ENCODE measurements at regions not wholly inside any gene's neighbourhood (a gene's known extent, or its start where the extent isn't known, plus 50 kb on each side); places are given as distances from the start of the nearest gene placed in this dataset.

DNA sequence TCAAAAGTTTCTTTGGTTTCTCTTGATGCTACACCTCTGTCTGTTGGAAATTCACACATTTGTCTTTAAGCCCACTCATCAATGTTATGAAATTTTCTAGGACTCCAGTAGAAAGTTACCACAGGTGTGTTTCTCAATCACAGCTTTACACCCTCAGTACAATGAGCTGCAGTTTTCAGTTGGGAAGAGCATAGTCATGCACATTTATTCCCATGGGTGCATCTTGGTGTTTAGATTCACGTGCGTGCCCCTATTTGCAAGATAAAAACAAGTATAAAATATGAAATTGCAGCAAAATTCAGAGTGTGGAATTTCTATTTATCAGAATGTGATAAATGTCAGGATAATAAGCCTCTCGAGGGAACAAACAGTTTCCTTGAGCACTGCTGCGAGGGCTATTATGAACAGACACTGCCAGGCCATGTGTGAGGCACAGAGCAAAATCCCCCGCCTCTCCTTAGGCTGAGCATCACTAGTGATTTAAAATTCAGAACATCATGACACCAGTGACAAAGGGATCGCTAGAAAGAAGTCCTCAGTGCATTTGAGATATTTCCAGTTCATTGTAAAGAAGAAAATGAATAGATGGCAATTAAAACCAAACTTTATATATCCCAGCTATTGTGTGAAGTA, 512.2 kb upstream of the TCF4 start:
- in situ Hi-C loops (cut with HindIII; ENCODE audit: low sequenced_read_pairs), result no loop called here

GRCh38 chr18:56097621-56098020, 509.6 kb upstream of the TCF4 start:
- in situ Hi-C loops (cut with HindIII; ENCODE audit: low sequenced_read_pairs), result loop anchor here (25.0 kb wide), 1 partner anchor 185 kb away; no protein-coding TSS in a partner anchor

DNA sequence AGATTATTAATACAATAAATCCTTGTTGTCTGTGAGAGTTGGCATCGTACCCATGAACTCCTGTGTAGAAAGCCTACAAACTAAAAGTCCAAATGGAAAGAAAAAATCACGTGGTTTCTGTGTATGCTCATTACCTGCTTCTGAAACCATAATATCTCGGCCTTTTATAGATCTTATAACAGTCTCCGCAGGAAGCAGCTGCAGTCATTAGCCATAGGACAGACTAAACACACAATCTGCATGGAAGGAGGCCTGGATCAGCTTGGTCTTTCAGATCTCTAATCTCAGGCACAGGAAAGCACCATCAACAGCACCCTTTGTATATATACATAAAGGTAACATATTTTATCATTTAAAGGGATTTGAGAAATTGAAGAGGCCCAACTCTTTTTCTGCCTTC, 508.9 kb upstream of the TCF4 start:
- in situ Hi-C loops (cut with HindIII; ENCODE audit: low sequenced_read_pairs), result loop anchor here (25.0 kb wide), 1 partner anchor 185 kb away; no protein-coding TSS in a partner anchor

DNA sequence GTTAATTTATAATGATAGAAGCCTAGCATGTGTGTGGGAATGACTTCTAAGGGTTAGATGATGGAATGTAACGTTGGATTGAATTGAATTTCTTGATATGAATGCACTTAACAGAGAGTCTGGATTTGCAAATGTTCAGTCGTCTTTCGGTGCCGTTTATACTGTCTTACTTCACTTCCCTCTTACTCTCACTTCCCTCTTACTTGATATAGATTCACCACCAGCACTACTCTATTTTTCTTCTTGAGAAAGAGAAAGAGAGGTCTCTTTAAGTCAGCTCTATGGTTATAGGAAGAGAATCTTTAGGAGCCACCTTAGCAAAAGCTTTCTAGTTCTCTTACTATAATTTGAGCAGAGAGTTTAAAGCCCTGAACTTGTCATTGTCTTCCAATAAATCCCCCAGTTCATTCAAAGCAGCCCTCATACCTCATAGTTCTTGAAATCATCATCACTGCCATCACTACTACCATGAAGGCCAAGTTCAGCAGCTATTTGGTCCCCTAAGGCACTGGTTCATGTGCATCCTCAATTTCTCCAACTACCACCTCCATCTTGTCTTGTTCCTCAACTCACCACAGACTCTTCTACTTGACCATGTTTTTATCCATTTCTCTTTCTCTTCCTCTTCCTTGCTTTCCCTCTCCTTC, 501.7 kb upstream of the TCF4 start:
- in situ Hi-C loops (cut with HindIII; ENCODE audit: low sequenced_read_pairs), result loop anchor here (25.0 kb wide), 1 partner anchor 177 kb away; no protein-coding TSS in a partner anchor

DNA sequence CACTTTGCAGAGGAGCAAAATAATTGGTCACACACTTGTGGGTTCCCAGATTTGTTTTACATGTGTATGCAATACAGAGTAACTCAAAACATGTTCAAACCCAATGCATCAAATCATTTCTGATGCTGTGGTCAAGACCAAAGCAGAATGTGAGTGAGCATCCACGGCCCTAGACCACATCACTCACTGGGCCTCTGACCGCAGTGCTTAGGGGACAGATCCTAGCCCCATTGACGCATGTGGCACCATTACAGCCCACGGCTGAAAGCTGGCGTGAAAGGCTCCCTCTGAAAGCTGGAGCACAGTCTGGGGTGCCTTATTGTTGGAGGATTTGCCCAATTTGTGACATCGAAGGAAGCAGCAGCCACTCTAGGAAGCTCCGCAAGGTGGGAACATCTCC, 498.8 kb upstream of the TCF4 start:
- in situ Hi-C loops (cut with HindIII; ENCODE audit: low sequenced_read_pairs), result loop anchor here (25.0 kb wide), 1 partner anchor 174 kb away; no protein-coding TSS in a partner anchor

DNA sequence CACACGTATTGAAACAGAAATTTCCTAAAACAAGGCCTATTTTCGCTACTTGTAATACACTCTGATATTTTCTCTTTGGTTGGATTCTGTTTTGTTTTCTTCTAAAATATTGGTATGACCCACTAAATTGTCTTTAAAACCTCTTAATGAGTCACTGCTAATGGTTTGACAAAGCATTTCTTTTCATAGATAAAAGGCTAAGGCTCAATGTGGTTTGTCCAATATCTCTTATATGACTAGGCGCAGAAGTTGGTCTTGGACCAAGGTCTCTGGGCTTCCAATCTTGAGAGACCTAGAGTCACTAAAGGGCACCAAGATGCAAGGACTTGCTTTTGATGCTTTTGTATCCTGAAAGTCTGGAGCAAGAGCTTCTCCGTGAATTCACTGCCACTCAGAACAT, 498.2 kb upstream of the TCF4 start:
- in situ Hi-C loops (cut with HindIII; ENCODE audit: low sequenced_read_pairs), result loop anchor here (25.0 kb wide), 1 partner anchor 174 kb away; no protein-coding TSS in a partner anchor

DNA sequence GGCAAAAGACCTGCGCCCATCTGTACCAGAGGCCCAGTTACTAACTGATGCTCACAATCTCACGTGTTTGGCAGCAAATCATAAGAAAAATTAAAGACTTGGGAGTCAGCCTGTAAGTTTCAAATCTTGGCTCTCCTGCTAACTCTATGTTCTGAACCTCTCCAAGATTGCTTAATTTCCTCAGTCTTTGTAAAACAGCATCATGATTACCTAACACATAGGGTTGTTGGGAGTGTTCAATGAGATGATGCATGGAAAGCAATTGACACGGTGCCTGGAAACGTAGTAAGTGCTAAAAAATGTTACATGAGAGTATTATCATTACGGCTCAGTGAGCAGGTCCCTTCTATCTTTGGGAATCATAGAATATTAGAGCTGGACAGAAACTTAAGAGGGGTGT, 497.6 kb upstream of the TCF4 start:
- in situ Hi-C loops (cut with HindIII; ENCODE audit: low sequenced_read_pairs), result loop anchor here (25.0 kb wide), 1 partner anchor 173 kb away; no protein-coding TSS in a partner anchor

- in situ Hi-C loops (cut with HindIII; ENCODE audit: low sequenced_read_pairs), result loop anchor here (25.0 kb wide), 1 partner anchor 171 kb away; no protein-coding TSS in a partner anchor
Observed at GRCh38 chr18:56083523-56084287, 495.7 kb upstream of the TCF4 start.

DNA sequence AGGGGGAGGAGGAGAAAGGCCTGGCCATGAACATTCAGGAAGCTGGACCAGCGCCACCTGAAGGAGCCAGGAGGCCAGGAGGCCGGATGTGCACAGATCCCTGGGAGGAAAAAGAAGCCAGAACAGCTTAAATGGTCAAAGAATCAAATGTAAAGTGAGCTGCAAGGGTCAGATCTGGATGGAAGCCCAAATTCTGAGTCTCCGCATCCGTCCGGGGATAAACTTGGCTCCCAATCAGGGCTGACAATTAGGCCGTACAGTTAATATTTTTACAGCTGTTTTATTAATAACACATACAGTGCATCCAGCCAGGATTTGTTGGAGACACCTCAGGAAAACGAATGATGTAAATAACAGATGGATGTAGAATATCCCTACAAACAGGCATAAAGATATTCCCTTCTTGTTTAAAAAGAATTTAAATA, 495.1 kb upstream of the TCF4 start:
- in situ Hi-C loops (cut with HindIII; ENCODE audit: low sequenced_read_pairs), result loop anchor here (25.0 kb wide), 1 partner anchor 171 kb away; no protein-coding TSS in a partner anchor

DNA sequence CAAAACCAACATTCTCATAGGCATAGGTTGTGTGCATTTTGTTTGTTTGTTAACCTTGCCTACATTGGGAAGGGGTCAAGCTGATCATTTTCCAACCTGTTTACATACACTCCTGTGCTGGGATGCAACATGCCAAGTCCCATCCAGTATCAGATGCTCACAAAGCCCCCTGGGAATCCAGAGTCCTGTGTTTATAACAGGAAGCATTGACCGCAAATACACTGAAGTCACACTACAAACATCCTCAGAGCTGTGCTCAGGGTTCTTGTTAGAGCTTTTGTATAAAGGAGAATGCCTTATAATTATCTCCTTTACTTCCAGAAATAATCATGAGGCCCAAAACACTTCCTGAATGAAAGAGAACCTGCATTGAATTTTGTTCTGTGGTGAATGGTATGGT, 488.7 kb upstream of the TCF4 start:
- in situ Hi-C loops (cut with HindIII; ENCODE audit: low sequenced_read_pairs), result loop anchor here (25.0 kb wide), 1 partner anchor 164 kb away; no protein-coding TSS in a partner anchor

DNA sequence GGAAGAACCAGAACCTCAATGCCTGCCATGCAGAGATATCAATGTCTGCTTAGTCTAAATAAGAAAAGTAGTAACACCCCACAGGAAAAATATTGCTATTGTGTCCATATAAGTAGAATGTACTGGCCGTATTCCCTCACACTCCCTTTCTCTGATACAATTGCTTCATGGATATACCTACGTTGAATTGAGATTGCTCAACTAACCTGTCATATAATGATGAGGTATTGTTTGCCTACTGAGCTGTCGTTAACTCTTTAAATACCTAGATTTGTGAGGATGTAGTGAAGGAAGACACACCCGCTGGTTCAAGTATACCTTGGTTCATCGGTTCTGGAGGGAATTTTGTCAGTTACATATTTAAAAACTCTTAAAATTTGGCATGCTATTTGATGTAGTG, 480.7 kb upstream of the TCF4 start:
- in situ Hi-C loops (cut with HindIII; ENCODE audit: low sequenced_read_pairs), result no loop called here

DNA sequence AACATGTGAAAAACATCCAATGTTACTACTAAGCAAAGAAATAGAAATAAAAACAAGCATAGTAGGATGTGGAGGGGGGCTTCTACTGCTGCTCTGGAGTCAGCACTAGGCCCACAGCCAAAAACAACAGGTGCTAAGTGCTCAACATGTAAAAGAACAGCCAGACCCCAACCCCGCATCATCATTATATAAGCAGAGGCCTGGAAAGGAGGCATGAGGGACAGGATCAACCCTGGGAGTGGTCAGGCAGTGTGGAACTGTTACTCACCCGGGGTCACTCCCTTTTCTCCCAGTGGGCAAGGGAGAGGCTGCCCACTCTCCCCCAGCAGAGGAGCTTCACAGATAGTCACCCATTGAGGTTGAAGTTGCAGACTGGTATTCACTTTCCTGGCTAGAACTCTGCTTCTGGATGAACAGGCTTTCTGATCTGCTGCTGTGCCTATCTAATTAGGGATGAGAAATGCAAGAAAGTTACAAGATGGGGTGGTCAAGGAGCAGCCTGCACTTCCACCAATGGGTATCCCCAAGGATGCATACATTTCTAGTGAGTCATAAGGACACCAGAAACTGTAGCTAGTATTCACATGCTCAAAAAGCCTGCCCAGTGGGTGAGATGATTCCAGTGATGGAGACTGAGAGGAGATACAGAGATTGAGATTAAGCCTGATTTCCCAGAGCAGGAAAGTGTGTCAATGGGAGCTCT, 480.1 kb upstream of the TCF4 start:
- in situ Hi-C loops (cut with HindIII; ENCODE audit: low sequenced_read_pairs), result no loop called here

- in situ Hi-C loops (cut with HindIII; ENCODE audit: low sequenced_read_pairs), result no loop called here
Observed at GRCh38 chr18:56067214-56067894, 479.4 kb upstream of the TCF4 start.

- in situ Hi-C loops (cut with HindIII; ENCODE audit: low sequenced_read_pairs), result no loop called here
Observed at GRCh38 chr18:56066524-56067213, 478.7 kb upstream of the TCF4 start.

GRCh38 chr18:56065086-56065485, 477.1 kb upstream of the TCF4 start:
- in situ Hi-C loops (cut with HindIII; ENCODE audit: low sequenced_read_pairs), result no loop called here

DNA sequence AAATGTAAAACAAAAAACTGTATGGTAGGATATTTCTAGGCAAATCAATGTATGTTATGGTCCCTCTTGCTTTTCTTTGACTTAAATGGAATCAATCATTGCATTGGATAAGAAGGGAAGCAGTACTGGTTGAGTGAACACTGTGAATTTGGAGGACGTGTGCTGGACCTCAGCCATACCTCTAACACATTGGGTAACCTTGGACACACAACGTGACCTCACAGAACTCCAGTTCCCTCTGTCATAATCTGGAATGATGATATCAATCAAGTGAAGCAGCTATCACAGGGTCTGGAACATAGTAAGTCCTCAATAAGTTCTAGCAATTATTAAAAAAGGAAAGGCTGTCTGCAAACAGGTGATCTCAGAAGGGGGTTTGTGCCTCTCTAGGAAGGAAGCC, 474.9 kb upstream of the TCF4 start:
- in situ Hi-C loops (cut with HindIII; ENCODE audit: low sequenced_read_pairs), result no loop called here

GRCh38 chr18:56060967-56061541, 473.1 kb upstream of the TCF4 start:
- in situ Hi-C loops (cut with HindIII; ENCODE audit: low sequenced_read_pairs), result no loop called here

DNA sequence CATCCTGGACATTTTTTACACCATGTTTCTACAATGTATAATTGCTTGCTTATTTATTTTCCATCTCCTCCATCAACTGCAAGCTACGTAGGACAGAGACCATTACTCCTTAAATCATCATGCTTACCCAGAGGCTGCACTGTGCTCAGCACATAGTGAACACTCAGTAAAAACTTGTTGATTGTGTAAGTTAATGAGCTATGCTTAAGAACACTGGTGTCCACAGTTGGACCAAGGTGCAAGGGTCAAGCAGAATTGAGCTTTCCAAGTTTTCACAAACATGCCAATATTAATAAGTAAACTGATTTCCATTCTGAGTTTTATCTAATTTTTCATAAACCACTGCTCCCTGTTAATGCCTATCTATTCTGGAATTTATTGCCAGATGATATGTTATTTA, 464.2 kb upstream of the TCF4 start:
- in situ Hi-C loops (cut with HindIII; ENCODE audit: low sequenced_read_pairs), result no loop called here

DNA sequence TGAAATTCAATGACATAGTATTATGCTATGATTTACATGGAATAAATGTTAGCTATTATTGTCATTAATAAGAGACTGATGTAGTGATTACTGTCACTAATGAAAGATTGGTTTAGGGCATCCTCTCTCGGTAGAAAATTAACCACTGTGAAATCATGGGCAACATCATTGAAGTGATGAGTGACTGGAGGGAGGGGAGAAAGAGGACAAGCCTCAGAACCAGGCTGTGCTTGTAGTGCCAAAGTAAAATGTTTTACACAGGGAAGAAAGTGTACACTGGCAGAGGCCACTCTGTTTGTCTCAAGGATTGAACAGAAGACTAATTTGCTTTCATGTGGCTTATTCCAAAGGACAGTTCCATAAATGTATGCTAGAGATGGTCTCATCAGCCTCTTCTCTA, 456.2 kb upstream of the TCF4 start:
- in situ Hi-C loops (cut with HindIII; ENCODE audit: low sequenced_read_pairs), result no loop called here

Data from DLD1 (cell line).